ENCODE measurements at regions not wholly inside any gene's neighbourhood (a gene's known extent, or its start where the extent isn't known, plus 50 kb on each side); places are given as distances from the start of the nearest gene placed in this dataset.
"Not testable (repeated sequence)": the region's sequence is repeated elsewhere in the genome, so short reads cannot be mapped to it uniquely, and the experiment has no call there.

GRCh38 chr1:198809247-198809646, 170.4 kb downstream of the PTPRC start:
- no peak for DNase-seq (ENCODE audit: low read depth in 3 of 3, low spot score in 1 of 3)

- no peak for DNase-seq (ENCODE audit: low read depth in 3 of 3, low spot score in 1 of 3)
These were observed 172.6 kb downstream of the PTPRC start for GRCh38 chr1:198811449-198811848.

- no peak for DNase-seq (ENCODE audit: low read depth in 3 of 3, low spot score in 1 of 3)
These were observed 184.8 kb downstream of the PTPRC start for GRCh38 chr1:198823626-198824025.

- DNase-seq (ENCODE audit: low read depth in 3 of 3, low spot score in 1 of 3): no peak
These were observed 186.4 kb downstream of the PTPRC start for GRCh38 chr1:198825254-198825653.

- no peak for DNase-seq (ENCODE audit: low read depth in 3 of 3, low spot score in 1 of 3)
These were observed 190.5 kb downstream of the PTPRC start for GRCh38 chr1:198829356-198829755.

GRCh38 chr1:198829944-198830343, 191.1 kb downstream of the PTPRC start:
- DNase-seq (ENCODE audit: low read depth in 3 of 3, low spot score in 1 of 3): no peak

GRCh38 chr1:198830412-198830811, 191.6 kb downstream of the PTPRC start:
- DNase-seq (ENCODE audit: low read depth in 3 of 3, low spot score in 1 of 3): no peak

GRCh38 chr1:198833706-198834503, 195.1 kb downstream of the PTPRC start:
- DNase-seq (ENCODE audit: low read depth in 3 of 3, low spot score in 1 of 3): no peak

- DNase-seq (ENCODE audit: low read depth in 3 of 3, low spot score in 1 of 3): no peak
These were observed 198.6 kb downstream of the PTPRC start for GRCh38 chr1:198837278-198838021.

GRCh38 chr1:198838022-198838342, 199.1 kb downstream of the PTPRC start:
- no peak for DNase-seq (ENCODE audit: low read depth in 3 of 3, low spot score in 1 of 3)

- DNase-seq (ENCODE audit: low read depth in 3 of 3, low spot score in 1 of 3): no peak
These were observed 202.6 kb downstream of the PTPRC start for GRCh38 chr1:198841477-198841876.

GRCh38 chr1:198842686-198843085, 203.8 kb downstream of the PTPRC start:
- DNase-seq (ENCODE audit: low read depth in 3 of 3, low spot score in 1 of 3): no peak

GRCh38 chr1:198845271-198845670, 206.4 kb downstream of the PTPRC start:
- no peak for DNase-seq (ENCODE audit: low read depth in 3 of 3, low spot score in 1 of 3)

- DNase-seq (ENCODE audit: low read depth in 3 of 3, low spot score in 1 of 3): no peak
These were observed 207.0 kb downstream of the PTPRC start for GRCh38 chr1:198845851-198846250.

- DNase-seq (ENCODE audit: low read depth in 3 of 3, low spot score in 1 of 3): no peak
These were observed 207.7 kb downstream of the PTPRC start for GRCh38 chr1:198846556-198846955.

- no peak for DNase-seq (ENCODE audit: low read depth in 3 of 3, low spot score in 1 of 3)
These were observed 209.4 kb downstream of the PTPRC start for GRCh38 chr1:198848206-198848605.

GRCh38 chr1:198848649-198849048, 209.8 kb downstream of the PTPRC start:
- DNase-seq (ENCODE audit: low read depth in 3 of 3, low spot score in 1 of 3): no peak

GRCh38 chr1:198849093-198849492, 210.3 kb downstream of the PTPRC start:
- no peak for DNase-seq (ENCODE audit: low read depth in 3 of 3, low spot score in 1 of 3)

GRCh38 chr1:198850196-198850595, 211.4 kb downstream of the PTPRC start:
- no peak for DNase-seq (ENCODE audit: low read depth in 3 of 3, low spot score in 1 of 3)

- not testable (repeated sequence) for DNase-seq (ENCODE audit: low read depth in 3 of 3, low spot score in 1 of 3)
These were observed 212.1 kb downstream of the PTPRC start for GRCh38 chr1:198850966-198851365.

- no peak for DNase-seq (ENCODE audit: low read depth in 3 of 3, low spot score in 1 of 3)
These were observed 217.8 kb downstream of the PTPRC start for GRCh38 chr1:198856601-198857000.

GRCh38 chr1:198858033-198858432, 219.2 kb downstream of the PTPRC start:
- no peak for DNase-seq (ENCODE audit: low read depth in 3 of 3, low spot score in 1 of 3)

GRCh38 chr1:198860371-198860770, 221.5 kb downstream of the PTPRC start:
- no peak for DNase-seq (ENCODE audit: low read depth in 3 of 3, low spot score in 1 of 3)

Measured in stimulated activated CD4-positive, alpha-beta T cell treated with anti-CD3 and anti-CD28 coated beads, TNF-alpha, amount 100 ng/mL, for 1 hour (primary cell).